ENCODE measurements at regions not wholly inside any gene's neighbourhood (a gene's known extent, or its start where the extent isn't known, plus 50 kb on each side); places are given as distances from the start of the nearest gene placed in this dataset.

DNA sequence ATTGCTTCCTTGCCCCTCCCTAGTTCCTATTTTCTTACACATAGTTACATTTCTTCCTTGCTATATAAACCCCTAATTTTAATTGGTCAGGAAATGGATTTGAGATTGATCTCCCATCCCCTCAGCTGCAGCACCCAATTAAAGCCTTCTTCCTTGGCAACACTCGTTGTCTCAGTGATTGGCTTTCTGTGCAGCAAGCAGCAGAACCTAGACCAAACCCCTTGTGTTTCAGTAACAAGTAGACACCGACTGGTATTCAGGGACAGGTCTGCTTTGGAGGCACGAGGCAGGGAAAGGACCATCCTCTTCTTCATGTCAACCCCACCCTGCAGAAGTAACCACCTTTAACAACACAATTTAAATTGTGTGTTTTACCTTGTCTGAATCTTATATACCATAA, 152.6 kb downstream of the RPAP3 start:
- CTCF ChIA-PET: no interaction called here
- Histone ChIP-seq H3K9ac (ENCODE audit: low read length) (no peak overlapping the region), H3K27me3 (ENCODE audit: low read length) (no peaks in the 10 kb centered on the region; the same call in 1 of the 2 replicates), H3K4me3 (ENCODE audit: low read length) (no peak overlapping the region), H3K27ac (ENCODE audit: low read length) (no peak overlapping the region), H2AFZ (ENCODE audit: low read length) (no peak overlapping the region), H4K20me1 (ENCODE audit: low read length) (no peaks in the 10 kb centered on the region), H3F3A (ENCODE audit: low read length, unreplicated experiment) (no peaks in the 10 kb centered on the region), H3K4me1 (ENCODE audit: insufficient read depth, low read length) (peaks cover 8% of the 10 kb centered on the region; the same call in 1 of the 2 replicates), H3K4me2 (ENCODE audit: low read length) (no peak overlapping the region), H3K9me2 (replicated peaks; ENCODE audit: low read length) (no peaks in the 10 kb centered on the region), H3K36me3 (ENCODE audit: low read depth, low read length) (peaks cover 2% of the 10 kb centered on the region; the same call in 1 of the 2 replicates), H3K9me3 (ENCODE audit: low read length) (0 out of 2 replicates have a peak, but pooled peaks cover 5% of the 10 kb centered on the region), H3K79me2 (ENCODE audit: low read length) (no peaks in the 10 kb centered on the region)
- ATAC-seq (no peak), DNase-seq (no peak)
- no TSS peak for BruUV-seq (replicated peaks)
- no peak for TF ChIP-seq EZH2phosphoT487 (IDR thresholded peaks at IDR 0.05; ENCODE audit: borderline replicate concordance, low read length)
- TF ChIP-seq, protein P1, sequence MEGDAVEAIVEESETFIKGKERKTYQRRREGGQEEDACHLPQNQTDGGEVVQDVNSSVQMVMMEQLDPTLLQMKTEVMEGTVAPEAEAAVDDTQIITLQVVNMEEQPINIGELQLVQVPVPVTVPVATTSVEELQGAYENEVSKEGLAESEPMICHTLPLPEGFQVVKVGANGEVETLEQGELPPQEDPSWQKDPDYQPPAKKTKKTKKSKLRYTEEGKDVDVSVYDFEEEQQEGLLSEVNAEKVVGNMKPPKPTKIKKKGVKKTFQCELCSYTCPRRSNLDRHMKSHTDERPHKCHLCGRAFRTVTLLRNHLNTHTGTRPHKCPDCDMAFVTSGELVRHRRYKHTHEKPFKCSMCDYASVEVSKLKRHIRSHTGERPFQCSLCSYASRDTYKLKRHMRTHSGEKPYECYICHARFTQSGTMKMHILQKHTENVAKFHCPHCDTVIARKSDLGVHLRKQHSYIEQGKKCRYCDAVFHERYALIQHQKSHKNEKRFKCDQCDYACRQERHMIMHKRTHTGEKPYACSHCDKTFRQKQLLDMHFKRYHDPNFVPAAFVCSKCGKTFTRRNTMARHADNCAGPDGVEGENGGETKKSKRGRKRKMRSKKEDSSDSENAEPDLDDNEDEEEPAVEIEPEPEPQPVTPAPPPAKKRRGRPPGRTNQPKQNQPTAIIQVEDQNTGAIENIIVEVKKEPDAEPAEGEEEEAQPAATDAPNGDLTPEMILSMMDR (conservative IDR thresholded peaks at IDR 0.05; ENCODE audit: low read depth, low read length): no peak
- no peak for TF ChIP-seq EZH2 (IDR thresholded peaks at IDR 0.05; ENCODE audit: low read length, unreplicated experiment)
- POLR2A ChIA-PET (ENCODE audit: unreplicated experiment): no interaction called here
- intact Hi-C loops (cut with micrococcal nuclease): no loop called here

DNA sequence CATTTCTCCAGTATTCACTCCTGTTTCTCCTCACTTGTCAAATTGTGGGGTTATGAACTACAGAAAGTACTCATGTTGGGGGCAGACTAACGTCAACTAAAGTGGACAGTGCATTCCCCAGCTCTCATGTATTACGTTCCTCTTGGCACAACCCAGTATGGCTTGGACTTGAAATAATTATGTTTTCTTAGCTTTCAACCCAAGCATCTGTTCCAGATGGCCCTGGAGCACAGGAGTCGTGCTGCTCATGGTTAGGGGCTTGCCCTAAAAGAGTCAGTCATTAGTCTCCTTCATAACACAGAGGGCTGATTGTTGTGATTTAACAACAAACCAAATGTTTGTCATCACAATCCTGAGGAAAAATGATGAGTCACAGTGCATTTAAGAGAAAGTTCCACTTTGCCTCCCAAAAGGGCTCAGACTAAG, 154.4 kb downstream of the RPAP3 start:
- ATAC-seq: peak; percentile 64; the same call in 1 of the 2 replicates
- Histone ChIP-seq H3K4me1 (ENCODE audit: insufficient read depth, low read length) (peaks cover 8% of the 10 kb centered on the region; the same call in 1 of the 2 replicates), H3K9me2 (replicated peaks; ENCODE audit: low read length) (no peaks in the 10 kb centered on the region), H3K27ac (ENCODE audit: low read length) (no peak overlapping the region), H3K9ac (ENCODE audit: low read length) (no peak overlapping the region), H4K20me1 (ENCODE audit: low read length) (no peaks in the 10 kb centered on the region), H3K27me3 (ENCODE audit: low read length) (no peaks in the 10 kb centered on the region), H3F3A (ENCODE audit: low read length, unreplicated experiment) (no peaks in the 10 kb centered on the region), H3K9me3 (ENCODE audit: low read length) (0 out of 2 replicates have a peak, but pooled peaks cover 5% of the 10 kb centered on the region), H3K79me2 (ENCODE audit: low read length) (no peaks in the 10 kb centered on the region), H3K36me3 (ENCODE audit: low read depth, low read length) (peaks cover 2% of the 10 kb centered on the region; the same call in 1 of the 2 replicates), H3K4me2 (ENCODE audit: low read length) (no peak overlapping the region), H2AFZ (ENCODE audit: low read length) (no peak overlapping the region), H3K4me3 (ENCODE audit: low read length) (no peak overlapping the region)
- BruUV-seq (replicated peaks): no TSS peak
- intact Hi-C loops (cut with micrococcal nuclease): no loop called here
- ChIA-PET CTCF (no interaction called here), POLR2A (ENCODE audit: unreplicated experiment) (no interaction called here)
- DNase-seq: peak; percentile 56
- TF ChIP-seq EZH2phosphoT487 (IDR thresholded peaks at IDR 0.05; ENCODE audit: borderline replicate concordance, low read length): no peak
- TF ChIP-seq EZH2 (IDR thresholded peaks at IDR 0.05; ENCODE audit: low read length, unreplicated experiment): no peak
- TF ChIP-seq, protein P1 (conservative IDR thresholded peaks at IDR 0.05; ENCODE audit: low read depth, low read length): no peak

DNA sequence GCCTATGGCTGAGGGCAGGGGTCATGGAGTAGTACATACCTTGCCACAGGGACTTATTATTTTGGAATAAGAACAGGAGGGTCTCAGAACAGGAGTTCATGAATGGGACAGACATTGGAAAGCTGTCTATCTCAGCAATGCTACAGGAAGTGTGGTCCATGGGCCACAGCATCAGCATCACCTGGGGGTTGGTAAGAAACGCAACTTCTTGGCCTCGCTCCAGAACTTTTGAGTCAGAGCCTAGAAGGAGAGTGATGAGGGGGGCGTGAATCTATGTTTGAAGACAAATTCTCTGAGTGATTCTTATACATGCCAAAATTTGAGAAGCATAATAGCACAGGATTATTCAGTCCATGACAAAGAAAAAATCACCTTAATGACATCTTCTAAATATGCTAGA, 156.6 kb downstream of the RPAP3 start:
- no peaks in the 10 kb centered on the region for H3F3A ChIP-seq (ENCODE audit: low read length, unreplicated experiment)
- peaks cover 2% of the 10 kb centered on the region; the same call in 1 of the 2 replicates for H3K36me3 ChIP-seq (ENCODE audit: low read depth, low read length)
- H3K9me3 ChIP-seq (ENCODE audit: low read length): 0 out of 2 replicates have a peak, but pooled peaks cover 5% of the 10 kb centered on the region
- TF ChIP-seq EZH2 (IDR thresholded peaks at IDR 0.05; ENCODE audit: low read length, unreplicated experiment) (no peak), EZH2phosphoT487 (IDR thresholded peaks at IDR 0.05; ENCODE audit: borderline replicate concordance, low read length) (no peak)
- TF ChIP-seq, protein P1 (conservative IDR thresholded peaks at IDR 0.05; ENCODE audit: low read depth, low read length): no peak
- H3K27me3 ChIP-seq (ENCODE audit: low read length): no peaks in the 10 kb centered on the region
- intact Hi-C loops (cut with micrococcal nuclease): loop anchor here (10.0 kb wide), 1 partner anchor 514 kb away; no protein-coding TSS in a partner anchor
- no peaks in the 10 kb centered on the region for H3K79me2 ChIP-seq (ENCODE audit: low read length)
- H3K4me2 ChIP-seq (ENCODE audit: low read length): no peak overlapping the region
- no TSS peak for BruUV-seq (replicated peaks)
- H4K20me1 ChIP-seq (ENCODE audit: low read length): no peaks in the 10 kb centered on the region
- CTCF ChIA-PET: no interaction called here
- H2AFZ ChIP-seq (ENCODE audit: low read length): no peak overlapping the region
- no peak overlapping the region for H3K27ac ChIP-seq (ENCODE audit: low read length)
- H3K9me2 ChIP-seq (replicated peaks; ENCODE audit: low read length): no peaks in the 10 kb centered on the region
- H3K4me1 ChIP-seq (ENCODE audit: insufficient read depth, low read length): peaks cover 8% of the 10 kb centered on the region; the same call in 1 of the 2 replicates
- ATAC-seq: no peak
- peak; percentile 61 for DNase-seq
- H3K9ac ChIP-seq (ENCODE audit: low read length): no peak overlapping the region
- no peak overlapping the region for H3K4me3 ChIP-seq (ENCODE audit: low read length)
- POLR2A ChIA-PET (ENCODE audit: unreplicated experiment): no interaction called here

All from PC-3 (cell line).